MCF 10A (cell line): ENCODE measurements at regions not wholly inside any gene's neighbourhood (a gene's known extent, or its start where the extent isn't known, plus 50 kb on each side); places are given as distances from the start of the nearest gene placed in this dataset.

ENCODE experiments used
- BruUV-seq: library from RNA; stranded (reverse); fragments of 400-500 nt; replicated peaks from 2 replicates; lab custom pipeline; 2021; lab: Mats Ljungman, UMichigan
- CTCF ChIA-PET: fragments of 300-600 bp; sonication (Branson Sonifier 250); formaldehyde crosslinking; extraction: SDS; loops from one replicate; lab custom pipeline; 2021; ENCODE audit warnings: antibody characterized with exemption, inconsistent platforms; lab: Yijun Ruan, JAX
- POLR2A ChIA-PET: fragments of 300-600, 350-650 bp; sonication (Branson Sonifier 250); formaldehyde crosslinking; extraction: SDS; loops from one replicate; lab custom pipeline; 2020; ENCODE audit warnings: antibody characterized with exemption, inconsistent platforms; lab: Yijun Ruan, JAX
- DNase-seq: peaks from one replicate; pipeline ENCODE4 v3.0.0-alpha.2; 2018; ENCODE audit not compliant: unreplicated experiment
- H3K27ac Mint-ChIP-seq: one replicate; pipeline ENCODE4 v1.8.0; 2022; ENCODE audit warnings: mild to moderate bottlenecking, low read depth, mixed read lengths; ENCODE audit not compliant: unreplicated experiment
- H3K27me3 Mint-ChIP-seq: one replicate; pipeline ENCODE4 v1.8.0; 2022; ENCODE audit warnings: mixed read lengths; ENCODE audit not compliant: insufficient read depth, unreplicated experiment
- H3K36me3 Mint-ChIP-seq: one replicate; pipeline ENCODE4 v1.8.0; 2022; ENCODE audit warnings: mild to moderate bottlenecking, moderate library complexity, mixed read lengths; ENCODE audit not compliant: insufficient read depth, unreplicated experiment
- H3K4me1 Mint-ChIP-seq: one replicate; pipeline ENCODE4 v1.8.0; 2022; ENCODE audit warnings: mixed read lengths; ENCODE audit not compliant: insufficient read depth, unreplicated experiment
- H3K4me3 Mint-ChIP-seq: one replicate; pipeline ENCODE4 v1.8.0; 2022; ENCODE audit warnings: mild to moderate bottlenecking, moderate library complexity, mixed read lengths; ENCODE audit not compliant: unreplicated experiment
- H3K9me3 Mint-ChIP-seq: one replicate; pipeline ENCODE4 v1.8.0; 2022; ENCODE audit warnings: mixed read lengths; ENCODE audit not compliant: unreplicated experiment
- CTCF ChIP-seq: fragments of 200-600 bp; IDR thresholded peaks from one replicate; pipeline ENCODE4 v1.8.0; 2022; ENCODE audit warnings: antibody characterized with exemption, mild to moderate bottlenecking; ENCODE audit not compliant: unreplicated experiment
- intact Hi-C: fragments of 100-400 bp; cut with micrococcal nuclease; formaldehyde crosslinking; loops from 2 replicates; pipeline ENCODE4 v1.14.1; 2022

- Mint-ChIP-seq H3K36me3 (no peaks in the 10 kb centered on the region), H3K9me3 (no peaks in the 10 kb centered on the region), H3K27me3 (no peaks in the 10 kb centered on the region), H3K4me3 (no peak overlapping the region), H3K27ac (no peak overlapping the region), H3K4me1 (no peaks in the 10 kb centered on the region)
- ChIA-PET POLR2A (no interaction called here), CTCF (no interaction called here)
- TF ChIP-seq CTCF, result no peak
- intact Hi-C loops, result no loop called here
- BruUV-seq, result no TSS peak
- no peak for DNase-seq
Measured at GRCh38 chr5:27381686-27382085, 343.3 kb upstream of the CDH9 start.

GRCh38 chr5:27377626-27378025 is 339.2 kb upstream of the CDH9 start:
- Mint-ChIP-seq H3K27me3 (no peaks in the 10 kb centered on the region), H3K36me3 (no peaks in the 10 kb centered on the region), H3K4me3 (no peak overlapping the region), H3K27ac (no peak overlapping the region), H3K9me3 (no peaks in the 10 kb centered on the region), H3K4me1 (no peaks in the 10 kb centered on the region)
- ChIA-PET POLR2A (no interaction called here), CTCF (no interaction called here)
- no peak for DNase-seq
- TF ChIP-seq CTCF, result no peak
- no TSS peak for BruUV-seq
- intact Hi-C loops, result no loop called here

GRCh38 chr5:27353970-27354369 is 315.6 kb upstream of the CDH9 start:
- no peaks in the 10 kb centered on the region for H3K9me3 Mint-ChIP-seq

GRCh38 chr5:27353540-27353939 is 315.2 kb upstream of the CDH9 start:
- no peak overlapping the region for H3K27ac Mint-ChIP-seq
- POLR2A ChIA-PET, result no interaction called here
- H3K27me3 Mint-ChIP-seq, result no peaks in the 10 kb centered on the region
- intact Hi-C loops, result no loop called here
- TF ChIP-seq CTCF, result no peak
- no peaks in the 10 kb centered on the region for H3K4me1 Mint-ChIP-seq
- DNase-seq, result no peak
- CTCF ChIA-PET, result no interaction called here
- no peaks in the 10 kb centered on the region for H3K36me3 Mint-ChIP-seq
- no TSS peak for BruUV-seq
- no peak overlapping the region for H3K4me3 Mint-ChIP-seq
- H3K9me3 Mint-ChIP-seq, result no peaks in the 10 kb centered on the region

More at GRCh38 chr5:27353970-27354369, 315.6 kb upstream of the CDH9 start:
- no peaks in the 10 kb centered on the region for H3K27me3 Mint-ChIP-seq
- DNase-seq, result no peak
- H3K4me3 Mint-ChIP-seq, result no peak overlapping the region
- no peaks in the 10 kb centered on the region for H3K36me3 Mint-ChIP-seq
- intact Hi-C loops, result no loop called here
- no TSS peak for BruUV-seq
- no peak for TF ChIP-seq CTCF
- ChIA-PET POLR2A (no interaction called here), CTCF (no interaction called here)
- H3K27ac Mint-ChIP-seq, result no peak overlapping the region
- no peaks in the 10 kb centered on the region for H3K4me1 Mint-ChIP-seq
